CD8-positive, alpha-beta memory T cell (primary cell): ENCODE measurements at regions not wholly inside any gene's neighbourhood (a gene's known extent, or its start where the extent isn't known, plus 50 kb on each side); places are given as distances from the start of the nearest gene placed in this dataset.

ENCODE experiments used
- CTCF ChIA-PET: fragments of 350-600 bp; sonication (Branson Sonifier 250); formaldehyde crosslinking; loops from one replicate; lab custom pipeline; 2021; ENCODE audit warnings: antibody characterized with exemption; lab: Charles Lee
- POLR2A ChIA-PET: fragments of 350-600 bp; sonication (Branson Sonifier 250); formaldehyde crosslinking; loops from one replicate; lab custom pipeline; 2021; ENCODE audit warnings: antibody characterized with exemption; lab: Charles Lee
- DNase-seq, 5 donors: peaks; one replicate each; pipeline versions ENCODE4 v3.0.0 to v3.0.0-alpha.2; 2020 to 2022; ENCODE audit warnings: mixed read lengths in 1 of 5
- H3K27ac ChIP-seq: one replicate; pipeline ENCODE4 v1.7.0; 2013; ENCODE audit warnings: low read depth, mild to moderate bottlenecking, low read length, moderate library complexity
- H3K27me3 ChIP-seq: 2 replicates; pipeline ENCODE4 v1.7.0; 2013; ENCODE audit warnings: low read length, mild to moderate bottlenecking; ENCODE audit not compliant: insufficient read depth, poor library complexity, severe bottlenecking
- H3K36me3 ChIP-seq: 2 replicates; pipeline ENCODE4 v1.7.0; 2013; ENCODE audit warnings: mild to moderate bottlenecking, low read length, moderate library complexity; ENCODE audit not compliant: insufficient read depth
- H3K4me1 ChIP-seq: 2 replicates; pipeline ENCODE4 v1.7.0; 2013; ENCODE audit warnings: mild to moderate bottlenecking, low read length, moderate library complexity; ENCODE audit not compliant: insufficient read depth
- H3K4me3 ChIP-seq: 2 replicates; pipeline ENCODE4 v1.7.0; 2013; ENCODE audit warnings: mild to moderate bottlenecking, low read length
- H3K9me3 ChIP-seq: 2 replicates; pipeline ENCODE4 v1.7.0; 2013; ENCODE audit warnings: mild to moderate bottlenecking, low read length
- H3K27ac Mint-ChIP-seq, 8 donors: one replicate each; pipeline ENCODE4 v1.8.0; 2020 to 2021; ENCODE audit warnings: mixed read lengths in 8 of 8, mild to moderate bottlenecking in 6 of 8, inconsistent platforms in 3 of 8, moderate library complexity in 3 of 8
- H3K27me3 Mint-ChIP-seq, 2 donors: one replicate each; pipeline ENCODE4 v1.8.0; 2020 to 2021; ENCODE audit warnings: mixed read lengths in 2 of 2, mild to moderate bottlenecking in 1 of 2, moderate library complexity in 1 of 2
- H3K36me3 Mint-ChIP-seq, 3 donors: one replicate each; pipeline ENCODE4 v1.8.0; 2020 to 2021; ENCODE audit warnings: mixed read lengths in 3 of 3, inconsistent platforms in 1 of 3, mild to moderate bottlenecking in 1 of 3
- H3K4me1 Mint-ChIP-seq, 3 donors: one replicate each; pipeline ENCODE4 v1.8.0; 2020 to 2021; ENCODE audit warnings: mixed read lengths in 3 of 3, inconsistent platforms in 1 of 3, mild to moderate bottlenecking in 1 of 3
- H3K4me3 Mint-ChIP-seq, 7 donors: one replicate each; pipeline ENCODE4 v1.8.0; 2020 to 2021; ENCODE audit warnings: mixed read lengths in 7 of 7, mild to moderate bottlenecking in 6 of 7, moderate library complexity in 4 of 7, inconsistent platforms in 2 of 7
- H3K9me3 Mint-ChIP-seq, 5 donors: one replicate each; pipeline ENCODE4 v1.8.0; 2020 to 2022; ENCODE audit warnings: mixed read lengths in 5 of 5, mild to moderate bottlenecking in 3 of 5, moderate library complexity in 2 of 5, inconsistent platforms in 1 of 5

- Mint-ChIP-seq H3K36me3 (no peaks in the 10 kb centered on the region), H3K27ac (no peak overlapping the region), H3K4me1 (no peaks in the 10 kb centered on the region), H3K27me3 (no peaks in the 10 kb centered on the region), H3K4me3 (no peak overlapping the region), H3K9me3 (peaks cover 0 to 7% (median 3%) of the 10 kb centered on the region in 5 donors)
- ChIA-PET CTCF (no interaction called here), POLR2A (no interaction called here)
- Histone ChIP-seq H3K27ac (no peak overlapping the region), H3K4me1 (no peaks in the 10 kb centered on the region), H3K9me3 (no peaks in the 10 kb centered on the region), H3K27me3 (no peaks in the 10 kb centered on the region), H3K4me3 (no peak overlapping the region), H3K36me3 (no peaks in the 10 kb centered on the region)
- DNase-seq: no peak
Observed at GRCh38 chr13:58991826-58992477, 1171.8 kb downstream of the DIAPH3 start.

- Histone ChIP-seq H3K9me3 (no peaks in the 10 kb centered on the region), H3K4me1 (no peaks in the 10 kb centered on the region), H3K36me3 (no peaks in the 10 kb centered on the region), H3K27me3 (no peaks in the 10 kb centered on the region), H3K4me3 (no peak overlapping the region), H3K27ac (no peak overlapping the region)
- Mint-ChIP-seq H3K4me3 (no peak overlapping the region), H3K4me1 (no peaks in the 10 kb centered on the region), H3K9me3 (peaks cover 0 to 5% (median 3%) of the 10 kb centered on the region in 5 donors), H3K27me3 (no peaks in the 10 kb centered on the region), H3K36me3 (no peaks in the 10 kb centered on the region), H3K27ac (no peak overlapping the region)
- POLR2A ChIA-PET: no interaction called here
- CTCF ChIA-PET: no interaction called here
- no peak for DNase-seq
Observed at GRCh38 chr13:58992478-58993042, 1171.2 kb downstream of the DIAPH3 start.

GRCh38 chr13:58994077-58994476 lies 1169.7 kb downstream of the DIAPH3 start:
- Histone ChIP-seq H3K4me1 (no peaks in the 10 kb centered on the region), H3K9me3 (no peaks in the 10 kb centered on the region), H3K36me3 (no peaks in the 10 kb centered on the region), H3K27me3 (no peaks in the 10 kb centered on the region), H3K27ac (no peak overlapping the region), H3K4me3 (no peak overlapping the region)
- ChIA-PET POLR2A (no interaction called here), CTCF (no interaction called here)
- no peaks in the 10 kb centered on the region for H3K27me3 Mint-ChIP-seq
- no peaks in the 10 kb centered on the region for H3K36me3 Mint-ChIP-seq
- no peak overlapping the region for H3K27ac Mint-ChIP-seq
- no peak overlapping the region for H3K4me3 Mint-ChIP-seq
- H3K9me3 Mint-ChIP-seq: peaks cover 0 to 6% (median 4%) of the 10 kb centered on the region in 5 donors
- no peak for DNase-seq
- no peaks in the 10 kb centered on the region for H3K4me1 Mint-ChIP-seq

- H3K27ac Mint-ChIP-seq: no peak overlapping the region
- no peaks in the 10 kb centered on the region for H3K4me1 ChIP-seq
- CTCF ChIA-PET: no interaction called here
Observed at GRCh38 chr13:58994777-58995176, 1169.0 kb downstream of the DIAPH3 start.

GRCh38 chr13:58998716-58999115 lies 1165.0 kb downstream of the DIAPH3 start:
- Mint-ChIP-seq H3K36me3 (no peaks in the 10 kb centered on the region), H3K9me3 (peaks cover 3 to 9% (median 6%) of the 10 kb centered on the region in 5 donors), H3K4me3 (no peak overlapping the region), H3K4me1 (no peaks in the 10 kb centered on the region), H3K27me3 (no peaks in the 10 kb centered on the region), H3K27ac (no peak overlapping the region)
- POLR2A ChIA-PET: no interaction called here
- no peaks in the 10 kb centered on the region for H3K36me3 ChIP-seq
- H3K9me3 ChIP-seq: no peaks in the 10 kb centered on the region
- no peaks in the 10 kb centered on the region for H3K4me1 ChIP-seq
- DNase-seq: no peak
- H3K27ac ChIP-seq: no peak overlapping the region
- CTCF ChIA-PET: interaction anchor here (1.5 kb wide), 1 partner anchor 13 kb away, joined by 3 read pairs; no protein-coding TSS in a partner anchor
- H3K27me3 ChIP-seq: no peaks in the 10 kb centered on the region
- H3K4me3 ChIP-seq: no peak overlapping the region

More at GRCh38 chr13:58994777-58995176, 1169.0 kb downstream of the DIAPH3 start:
- H3K9me3 Mint-ChIP-seq: peaks cover 0 to 6% (median 4%) of the 10 kb centered on the region in 5 donors
- Histone ChIP-seq H3K4me3 (no peak overlapping the region), H3K27ac (no peak overlapping the region), H3K27me3 (no peaks in the 10 kb centered on the region), H3K36me3 (no peaks in the 10 kb centered on the region), H3K9me3 (no peaks in the 10 kb centered on the region)
- DNase-seq: no peak
- no peak overlapping the region for H3K4me3 Mint-ChIP-seq
- POLR2A ChIA-PET: no interaction called here
- no peaks in the 10 kb centered on the region for H3K36me3 Mint-ChIP-seq
- H3K27me3 Mint-ChIP-seq: no peaks in the 10 kb centered on the region
- H3K4me1 Mint-ChIP-seq: no peaks in the 10 kb centered on the region

GRCh38 chr13:58999851-59000250 lies 1163.9 kb downstream of the DIAPH3 start:
- Mint-ChIP-seq H3K36me3 (no peaks in the 10 kb centered on the region), H3K4me1 (no peaks in the 10 kb centered on the region), H3K9me3 (peaks cover 3 to 9% (median 6%) of the 10 kb centered on the region in 5 donors), H3K4me3 (no peak overlapping the region), H3K27me3 (no peaks in the 10 kb centered on the region), H3K27ac (no peak overlapping the region)
- Histone ChIP-seq H3K27ac (no peak overlapping the region), H3K36me3 (no peaks in the 10 kb centered on the region), H3K9me3 (no peaks in the 10 kb centered on the region), H3K27me3 (no peaks in the 10 kb centered on the region), H3K4me3 (no peak overlapping the region), H3K4me1 (no peaks in the 10 kb centered on the region)
- no peak for DNase-seq
- CTCF ChIA-PET: no interaction called here
- POLR2A ChIA-PET: no interaction called here

GRCh38 chr13:59000770-59001169 lies 1163.0 kb downstream of the DIAPH3 start:
- Histone ChIP-seq H3K27ac (no peak overlapping the region), H3K4me1 (no peaks in the 10 kb centered on the region), H3K27me3 (no peaks in the 10 kb centered on the region), H3K36me3 (no peaks in the 10 kb centered on the region), H3K9me3 (no peaks in the 10 kb centered on the region), H3K4me3 (no peak overlapping the region)
- Mint-ChIP-seq H3K4me1 (no peaks in the 10 kb centered on the region), H3K27me3 (no peaks in the 10 kb centered on the region), H3K9me3 (peaks cover 3 to 11% (median 6%) of the 10 kb centered on the region in 5 donors), H3K36me3 (no peaks in the 10 kb centered on the region), H3K4me3 (no peak overlapping the region), H3K27ac (no peak overlapping the region)
- CTCF ChIA-PET: no interaction called here
- POLR2A ChIA-PET: no interaction called here
- DNase-seq: no peak

- peaks cover 2 to 13% (median 7%) of the 10 kb centered on the region in 5 donors for H3K9me3 Mint-ChIP-seq
- Histone ChIP-seq H3K27ac (no peak overlapping the region), H3K4me1 (no peaks in the 10 kb centered on the region), H3K36me3 (no peaks in the 10 kb centered on the region), H3K27me3 (no peaks in the 10 kb centered on the region), H3K4me3 (no peak overlapping the region), H3K9me3 (no peaks in the 10 kb centered on the region)
- no peaks in the 10 kb centered on the region for H3K4me1 Mint-ChIP-seq
- no peak for DNase-seq
- CTCF ChIA-PET: no interaction called here
- no peak overlapping the region for H3K4me3 Mint-ChIP-seq
- no peak overlapping the region for H3K27ac Mint-ChIP-seq
- H3K36me3 Mint-ChIP-seq: peaks cover 0 to 4% (median 0%) of the 10 kb centered on the region in 3 donors
- no peaks in the 10 kb centered on the region for H3K27me3 Mint-ChIP-seq
- POLR2A ChIA-PET: no interaction called here
Observed at GRCh38 chr13:59012731-59013130, 1151.0 kb downstream of the DIAPH3 start.
